ENCODE measurements at regions not wholly inside any gene's neighbourhood (a gene's known extent, or its start where the extent isn't known, plus 50 kb on each side); places are given as distances from the start of the nearest gene placed in this dataset.
"Not testable (repeated sequence)": the region's sequence is repeated elsewhere in the genome, so short reads cannot be mapped to it uniquely, and the experiment has no call there.

DNA sequence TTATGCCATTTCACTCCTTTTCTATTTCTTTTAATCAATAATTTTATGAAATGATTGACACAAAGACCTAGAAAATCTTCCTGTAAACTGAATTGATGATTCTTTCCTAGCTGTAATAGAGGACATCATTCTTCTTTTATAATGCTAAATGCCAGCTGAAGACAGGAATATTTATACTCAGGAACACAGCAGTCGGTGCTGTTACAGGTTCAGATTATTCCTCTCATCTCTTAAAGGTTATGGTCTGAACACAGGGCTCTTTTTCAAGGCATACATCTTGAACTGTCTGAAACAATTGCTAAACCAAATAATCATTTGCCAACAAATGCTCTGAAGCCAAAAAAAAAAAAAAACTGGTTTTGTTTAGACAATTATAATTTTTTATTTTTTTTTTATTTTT is 305.0 kb upstream of the MMADHC start:
- DNase-seq: no peak

GRCh38 chr2:149885946-149886345 is 298.4 kb upstream of the MMADHC start:
- no peak for DNase-seq

GRCh38 chr2:149885468-149885867 is 297.9 kb upstream of the MMADHC start:
- no peak for DNase-seq

DNA sequence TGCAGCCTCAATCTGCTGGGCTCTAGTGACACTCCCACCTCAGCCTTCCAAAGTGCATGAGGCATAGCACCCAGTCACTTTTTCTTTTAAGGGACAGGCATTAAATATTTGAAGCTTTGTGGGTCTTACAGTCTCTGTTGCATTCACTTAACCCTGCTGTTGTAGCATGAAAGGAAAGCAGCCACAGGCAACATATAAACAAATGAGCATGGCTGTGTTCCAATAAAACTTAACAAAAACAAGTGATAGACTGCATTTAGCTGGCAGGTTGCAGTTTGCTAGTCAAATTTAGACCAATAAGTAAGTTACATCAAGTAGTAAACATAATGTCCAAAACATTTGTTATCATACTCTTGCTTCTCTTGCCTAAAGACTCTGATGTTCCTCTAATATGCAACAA is 297.3 kb upstream of the MMADHC start:
- no peak for DNase-seq

GRCh38 chr2:149877913-149878312 is 290.3 kb upstream of the MMADHC start:
- no peak for DNase-seq

DNA sequence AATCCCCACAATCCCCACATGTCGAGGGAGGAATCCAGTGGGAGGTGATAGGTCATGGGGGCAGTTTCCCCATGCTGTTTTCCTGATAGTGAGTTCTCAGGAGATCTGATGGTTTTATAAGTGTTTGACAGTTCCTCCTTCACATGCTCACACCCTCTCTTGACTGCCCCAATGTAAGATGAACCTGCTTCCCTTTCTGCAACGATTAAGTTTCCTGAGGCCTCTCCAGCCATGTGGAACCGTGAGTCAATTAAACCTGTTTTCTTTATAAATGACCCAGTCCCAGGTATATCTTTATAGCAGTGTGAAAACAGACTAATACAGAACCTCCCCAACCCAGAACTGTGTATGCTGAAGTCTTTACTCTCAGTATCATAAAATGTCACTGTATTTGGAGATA is 289.5 kb upstream of the MMADHC start:
- DNase-seq: no peak

DNA sequence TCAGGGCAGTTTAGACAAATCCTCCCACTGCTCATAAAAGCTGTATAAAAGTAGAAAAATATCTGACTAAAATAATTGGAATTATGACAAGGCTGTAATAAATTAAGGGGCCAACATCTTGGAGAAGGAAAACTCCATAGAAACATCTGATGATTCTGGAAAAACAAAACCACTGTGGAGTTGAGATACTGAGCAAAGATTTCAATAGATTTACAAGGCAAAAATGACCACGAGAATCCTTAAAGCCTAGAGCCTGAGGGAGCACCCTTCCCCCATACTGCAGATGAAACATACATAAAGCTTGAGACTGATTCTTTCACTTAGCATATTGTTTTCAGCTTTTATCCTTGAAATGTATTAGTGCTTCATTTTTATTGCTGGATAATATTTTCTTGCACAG is 286.4 kb upstream of the MMADHC start:
- peak; percentile 31 for DNase-seq

GRCh38 chr2:149872638-149873150 is 285.1 kb upstream of the MMADHC start:
- DNase-seq: peak; percentile 27

DNA sequence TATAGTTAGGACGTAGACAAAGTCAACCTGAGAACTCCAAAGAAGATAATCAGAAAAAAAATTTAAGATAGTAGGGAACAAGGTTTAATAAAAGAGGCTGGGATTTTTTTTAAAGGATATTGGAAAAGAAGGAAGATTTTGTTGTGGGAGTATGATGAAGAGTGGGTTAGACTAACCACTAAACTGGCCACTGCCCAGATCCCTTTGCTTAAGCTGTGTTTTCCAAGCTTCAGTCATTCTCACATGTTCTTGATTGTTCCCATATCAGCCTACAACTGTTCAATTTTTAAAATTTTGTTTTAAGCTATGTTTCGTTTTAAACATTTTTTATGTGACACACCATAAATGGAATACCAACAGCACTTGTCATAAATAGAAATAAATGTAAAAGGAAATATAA is 284.5 kb upstream of the MMADHC start:
- no peak for DNase-seq

GRCh38 chr2:149871091-149871885 is 283.7 kb upstream of the MMADHC start:
- no peak for DNase-seq

DNA sequence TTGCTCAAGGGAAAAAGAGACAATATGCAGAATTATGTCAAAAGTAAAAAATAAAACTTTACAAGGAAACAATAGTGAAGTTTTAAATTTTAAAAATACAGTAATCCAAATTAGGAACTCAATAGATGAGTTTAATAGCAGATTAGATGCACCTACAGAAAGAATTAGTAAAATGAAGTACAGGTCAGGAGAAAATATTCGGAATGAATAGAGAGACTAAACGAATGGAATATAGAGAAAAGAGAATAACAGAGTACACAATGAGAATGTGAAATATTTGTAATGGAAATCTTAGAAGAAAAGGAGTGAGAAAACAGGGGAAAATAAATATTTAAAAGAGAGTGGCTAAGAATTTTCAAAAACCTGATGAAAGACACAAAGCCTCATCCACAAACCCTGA is 275.7 kb upstream of the MMADHC start:
- no peak for DNase-seq

DNA sequence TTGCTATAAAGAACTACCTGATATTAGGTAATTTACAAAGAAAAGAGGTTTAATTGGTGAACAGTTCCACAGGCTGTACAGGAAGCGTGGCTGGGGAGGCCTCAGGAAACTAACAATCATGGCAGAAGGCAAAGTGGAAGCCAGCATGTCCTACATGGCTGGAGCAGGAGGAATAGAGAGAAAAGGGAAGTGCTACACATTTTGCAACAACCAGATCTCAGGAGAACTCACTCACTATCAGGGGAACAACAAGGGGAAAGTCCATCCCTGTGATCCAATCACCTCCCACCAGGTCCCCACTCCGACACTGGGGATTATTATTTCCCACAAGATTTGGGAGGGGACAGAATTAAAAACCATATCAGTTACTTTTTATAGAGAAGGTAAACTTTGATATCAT is 273.5 kb upstream of the MMADHC start:
- no peak for DNase-seq

DNA sequence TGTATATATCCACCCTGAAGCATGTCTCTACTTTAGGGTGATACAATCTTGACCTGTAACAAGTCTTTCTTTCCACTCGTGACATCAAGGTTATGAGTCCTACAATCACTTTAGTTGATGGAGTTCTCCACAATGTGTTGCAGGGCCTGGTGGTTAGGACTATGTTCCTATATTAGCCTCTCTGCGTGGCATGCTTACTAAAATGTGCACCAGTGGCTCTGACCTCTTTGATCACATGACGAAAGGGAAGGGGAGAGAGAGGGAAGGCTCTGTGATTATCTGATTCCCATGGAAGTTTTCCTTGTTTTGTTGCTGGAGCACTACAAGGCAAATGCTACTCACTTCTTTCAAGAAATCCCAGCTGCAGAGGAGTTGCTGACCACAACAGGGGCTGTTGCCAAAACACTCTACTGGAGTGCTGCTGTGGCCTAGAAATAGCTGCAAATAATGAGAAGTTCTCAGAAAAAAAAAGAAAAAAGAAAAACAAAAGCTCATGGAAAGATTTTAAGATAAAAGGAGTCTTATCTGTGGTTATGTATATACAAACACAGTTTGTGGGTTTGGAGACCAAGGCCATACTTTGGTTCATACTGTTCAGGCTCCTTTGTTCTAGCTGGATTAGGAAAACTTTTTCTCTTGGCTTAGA is 272.8 kb upstream of the MMADHC start:
- DNase-seq: peak; percentile 86

- peak; percentile 59 for DNase-seq
Measured at GRCh38 chr2:149858901-149859634, 271.5 kb upstream of the MMADHC start.

DNA sequence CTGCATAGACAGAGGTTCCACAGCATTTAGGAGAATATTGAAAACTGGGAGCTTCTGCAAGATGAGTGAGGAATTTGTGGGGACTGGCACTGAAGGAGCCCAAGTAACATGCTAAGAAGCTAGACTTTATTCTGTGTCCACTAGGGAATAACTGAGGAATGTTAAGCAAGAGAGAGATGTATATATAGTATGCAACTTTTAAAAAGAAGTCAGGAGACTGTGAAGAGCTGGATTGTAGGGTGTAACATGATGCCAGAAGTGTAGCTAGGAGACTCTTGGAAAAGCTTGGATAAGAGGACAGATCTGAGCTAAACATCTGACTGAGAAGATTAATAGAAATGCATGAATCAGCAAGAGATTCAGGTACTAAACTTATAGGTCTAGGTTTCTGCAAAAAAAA is 270.6 kb upstream of the MMADHC start:
- DNase-seq: peak; percentile 58

- DNase-seq: peak; percentile 22
Measured at GRCh38 chr2:149857344-149857743, 269.8 kb upstream of the MMADHC start.

GRCh38 chr2:149855859-149856258 is 268.3 kb upstream of the MMADHC start:
- DNase-seq: not testable (repeated sequence)

GRCh38 chr2:149849591-149849990 is 262.0 kb upstream of the MMADHC start:
- DNase-seq: no peak

DNA sequence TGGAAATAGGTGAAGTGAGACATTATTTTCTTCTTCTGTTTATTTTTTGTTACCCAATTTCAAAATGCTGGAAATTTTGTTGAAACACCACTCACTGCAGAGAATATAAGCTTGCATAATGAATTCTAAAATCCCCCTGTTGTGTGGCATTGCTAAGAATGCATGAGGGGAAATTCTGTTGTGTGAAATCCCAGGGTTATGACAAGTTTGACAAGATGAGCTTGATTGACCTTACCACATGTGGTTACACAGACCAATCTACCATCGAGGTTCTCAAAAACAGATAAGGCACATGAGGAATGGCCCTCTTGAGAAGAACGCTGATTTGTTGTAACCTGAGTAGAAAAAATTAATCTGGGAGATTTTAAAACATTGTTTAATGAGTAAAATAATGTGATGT is 261.6 kb upstream of the MMADHC start:
- no peak for DNase-seq

GRCh38 chr2:149841396-149841795 is 253.8 kb upstream of the MMADHC start:
- no peak for DNase-seq

- DNase-seq: peak; percentile 11
Measured at GRCh38 chr2:149832324-149832723, 244.7 kb upstream of the MMADHC start.

DNA sequence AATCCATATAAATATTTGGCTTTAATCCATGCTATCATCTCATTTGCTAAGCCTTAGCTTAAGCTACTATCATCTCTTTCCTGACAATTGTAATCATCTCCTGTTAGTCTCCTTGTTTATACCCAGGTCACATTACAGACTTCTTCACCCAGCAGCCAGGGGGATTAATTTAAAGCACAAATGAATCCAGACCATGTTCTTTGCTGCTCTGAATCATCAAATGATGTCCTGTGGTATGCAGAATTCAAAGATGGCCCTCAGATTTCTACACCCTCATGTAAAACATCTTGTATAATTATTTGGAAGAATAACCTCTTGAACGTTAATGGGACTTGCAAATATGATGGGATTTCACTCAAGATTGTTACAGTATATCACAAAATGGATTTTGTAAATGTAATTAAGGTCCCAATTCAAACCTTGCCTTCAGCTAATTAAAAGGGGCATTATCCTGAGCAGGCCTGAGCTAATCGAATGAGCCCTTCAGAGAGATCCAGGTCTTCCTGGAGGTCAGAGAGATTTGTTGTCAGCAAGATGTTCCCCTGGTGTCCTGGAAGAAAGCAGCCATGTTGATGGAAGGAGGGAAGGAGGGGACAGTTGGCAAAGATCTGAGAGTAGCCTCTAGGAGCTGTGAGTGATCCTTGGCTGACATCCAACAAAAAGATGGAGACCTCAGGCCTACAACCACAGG is 241.1 kb upstream of the MMADHC start:
- peak; percentile 28 for DNase-seq

DNA sequence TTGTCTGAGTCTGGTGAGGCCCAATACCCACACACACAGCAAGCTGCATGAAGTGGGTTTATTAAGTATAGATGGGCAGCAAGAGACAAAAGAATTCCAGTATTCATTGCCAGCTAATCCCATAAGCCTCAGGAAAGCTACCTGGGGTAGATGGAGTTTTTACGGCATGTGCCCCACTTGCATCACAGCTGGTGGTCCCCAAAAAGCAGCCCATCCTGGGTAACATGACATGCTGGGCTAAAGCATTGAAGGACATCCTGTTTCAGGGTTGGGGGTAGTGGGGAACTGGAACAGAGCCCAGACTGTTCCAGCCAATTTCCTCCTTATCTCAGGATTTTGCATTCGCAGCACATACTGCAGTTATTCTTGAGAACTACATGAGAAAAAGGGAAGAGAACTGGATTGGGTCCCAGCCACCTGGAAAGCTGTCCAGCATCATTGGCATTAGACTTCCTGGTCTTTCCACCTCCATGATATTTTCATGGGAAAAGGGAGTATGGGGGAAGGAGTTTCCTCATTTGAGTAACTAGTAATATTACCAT is 240.1 kb upstream of the MMADHC start:
- no peak for DNase-seq

Measured in fibroblast of skin of right quadriceps (primary cell).